ENCODE measurements at regions not wholly inside any gene's neighbourhood (a gene's known extent, or its start where the extent isn't known, plus 50 kb on each side); places are given as distances from the start of the nearest gene placed in this dataset.

- TF ChIP-seq POU6F1 (CRISPR knock-in tag; IDR thresholded peaks at IDR 0.05; ENCODE audit: borderline replicate concordance, low read depth) (no peak), ESRRG (CRISPR knock-in tag; IDR thresholded peaks at IDR 0.05) (no peak), ZFP30 (CRISPR knock-in tag; IDR thresholded peaks at IDR 0.05) (no peak), CREB5 (CRISPR knock-in tag; IDR thresholded peaks at IDR 0.05; ENCODE audit: low read depth) (no peak), TSHZ2 (CRISPR knock-in tag; IDR thresholded peaks at IDR 0.05) (no peak), TCF4 (CRISPR knock-in tag; IDR thresholded peaks at IDR 0.05; ENCODE audit: borderline replicate concordance) (no peak), TOX (CRISPR knock-in tag; IDR thresholded peaks at IDR 0.05; ENCODE audit: borderline replicate concordance) (no peak), ZFP3 (CRISPR knock-in tag; IDR thresholded peaks at IDR 0.05) (no peak), GLIS3 (CRISPR knock-in tag; IDR thresholded peaks at IDR 0.05) (no peak), ZNF70 (CRISPR knock-in tag; IDR thresholded peaks at IDR 0.05) (no peak), ARNTL (CRISPR knock-in tag; IDR thresholded peaks at IDR 0.05; ENCODE audit: borderline replicate concordance, low read depth) (no peak), PPARA (CRISPR knock-in tag; IDR thresholded peaks at IDR 0.05; ENCODE audit: borderline replicate concordance) (no peak), CSDC2 (CRISPR knock-in tag; IDR thresholded peaks at IDR 0.05) (no peak), ZC3H10 (CRISPR knock-in tag; IDR thresholded peaks at IDR 0.05) (no peak), ZNF565 (CRISPR knock-in tag; conservative IDR thresholded peaks at IDR 0.05; ENCODE audit: low read depth) (no peak), BACH2 (CRISPR knock-in tag; IDR thresholded peaks at IDR 0.05; ENCODE audit: borderline replicate concordance) (no peak), CSRNP3 (CRISPR knock-in tag; IDR thresholded peaks at IDR 0.05) (no peak), SNAI2 (CRISPR knock-in tag; IDR thresholded peaks at IDR 0.05) (no peak), ZNF8 (CRISPR knock-in tag; IDR thresholded peaks at IDR 0.05) (no peak)
These were observed 308.5 kb upstream of the TFPI start for GRCh38 chr2:187862715-187863114.

GRCh38 chr2:187865025-187865424 lies 310.8 kb upstream of the TFPI start:
- ATAC-seq = no peak
- TF ChIP-seq BACH2 (CRISPR knock-in tag; IDR thresholded peaks at IDR 0.05; ENCODE audit: borderline replicate concordance) (no peak), ESRRG (CRISPR knock-in tag; IDR thresholded peaks at IDR 0.05) (no peak), TCF4 (CRISPR knock-in tag; IDR thresholded peaks at IDR 0.05; ENCODE audit: borderline replicate concordance) (no peak), ZFP30 (CRISPR knock-in tag; IDR thresholded peaks at IDR 0.05) (no peak), ARNTL (CRISPR knock-in tag; IDR thresholded peaks at IDR 0.05; ENCODE audit: borderline replicate concordance, low read depth) (no peak), PATZ1 (CRISPR knock-in tag; IDR thresholded peaks at IDR 0.05; ENCODE audit: borderline replicate concordance) (no peak), CSDC2 (CRISPR knock-in tag; IDR thresholded peaks at IDR 0.05) (no peak), ZNF8 (CRISPR knock-in tag; IDR thresholded peaks at IDR 0.05) (no peak), ZC3H10 (CRISPR knock-in tag; IDR thresholded peaks at IDR 0.05) (no peak), ZNF565 (CRISPR knock-in tag; conservative IDR thresholded peaks at IDR 0.05; ENCODE audit: low read depth) (no peak)

More at GRCh38 chr2:187862715-187863114, 308.5 kb upstream of the TFPI start:
- ATAC-seq = no peak

- TF ChIP-seq ZNF565 (CRISPR knock-in tag; conservative IDR thresholded peaks at IDR 0.05; ENCODE audit: low read depth) (no peak), CREB5 (CRISPR knock-in tag; IDR thresholded peaks at IDR 0.05; ENCODE audit: low read depth) (no peak), CSRNP3 (CRISPR knock-in tag; IDR thresholded peaks at IDR 0.05) (no peak), GLIS3 (CRISPR knock-in tag; IDR thresholded peaks at IDR 0.05) (no peak), ZFP3 (CRISPR knock-in tag; IDR thresholded peaks at IDR 0.05) (no peak)
These were observed 312.9 kb upstream of the TFPI start for GRCh38 chr2:187867165-187867564.

More at GRCh38 chr2:187867165-187867564, 312.9 kb upstream of the TFPI start:
- ATAC-seq = no peak

Data from SK-N-SH treated with all-trans-retinoic acid at 6 μM for 48 hours (cell line).